Caki2 (cell line): ENCODE measurements at regions not wholly inside any gene's neighbourhood (a gene's known extent, or its start where the extent isn't known, plus 50 kb on each side); places are given as distances from the start of the nearest gene placed in this dataset.
A peak's percentile ranks its signal among the peaks of the same experiment; 100 is the strongest.

Experiments
- DNase-seq: peaks from one replicate; pipeline ENCODE4 v3.0.0-alpha.2; 2015; ENCODE audit warnings: low read depth
- in situ Hi-C: cut with HindIII; loops from 2 replicates; pipeline ENCODE4 v1.10.0; 2016; ENCODE audit warnings: low sequenced_read_pairs, low pct_unique_long_range_greater_than_20kb, mixed read lengths

DNA sequence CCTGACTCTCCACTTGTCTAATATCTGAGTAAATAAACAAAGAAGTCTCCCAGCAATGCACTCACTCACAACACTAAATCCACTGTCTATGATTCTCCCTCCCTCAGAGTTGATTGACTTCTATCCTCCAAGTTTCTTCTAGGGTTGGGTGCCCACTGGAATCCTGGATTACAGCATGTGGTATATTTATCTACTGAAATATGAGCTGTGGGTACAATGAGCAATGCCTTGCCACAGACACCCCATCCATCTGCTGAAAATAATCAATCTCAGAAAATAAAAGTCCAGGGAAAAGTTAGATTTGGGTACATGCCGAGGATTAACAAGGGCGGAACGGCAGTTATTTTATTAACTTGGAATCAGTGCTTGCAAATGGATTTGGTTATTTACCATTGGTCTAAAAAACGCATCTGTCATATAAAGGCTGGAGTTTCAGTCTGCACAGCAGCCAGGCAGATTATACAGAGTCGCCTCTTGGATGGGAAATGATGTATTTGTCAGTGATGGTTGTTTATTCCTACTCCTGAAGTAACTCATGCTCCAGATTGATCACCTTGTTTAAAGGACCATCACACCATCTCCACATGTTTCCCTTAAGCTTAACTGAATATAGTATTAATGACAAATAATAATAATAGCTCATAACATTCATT is 193.9 kb upstream of the SOX9 start:
- in situ Hi-C loops = no loop called here
- DNase-seq = peak; percentile 99

DNA sequence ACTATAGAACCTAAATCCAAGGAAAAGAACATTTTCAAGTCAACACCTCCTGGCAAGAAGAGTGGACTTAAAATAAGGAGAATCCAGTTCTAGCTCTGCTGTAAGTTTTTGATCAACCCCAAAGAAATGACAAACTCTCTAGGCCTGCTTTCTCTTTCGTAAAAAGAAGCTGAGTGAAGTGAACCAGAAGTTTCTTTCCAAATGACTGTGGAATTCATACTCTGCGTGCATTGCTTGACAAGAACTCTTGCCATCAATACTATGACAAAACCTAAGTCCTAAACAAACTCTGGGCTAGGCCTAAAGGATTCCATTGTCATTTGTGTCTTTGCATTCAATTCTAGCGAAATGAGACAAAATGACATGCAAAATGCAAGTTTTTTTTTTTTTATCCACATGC is 187.5 kb upstream of the SOX9 start:
- no peak for DNase-seq
- in situ Hi-C loops = no loop called here

DNA sequence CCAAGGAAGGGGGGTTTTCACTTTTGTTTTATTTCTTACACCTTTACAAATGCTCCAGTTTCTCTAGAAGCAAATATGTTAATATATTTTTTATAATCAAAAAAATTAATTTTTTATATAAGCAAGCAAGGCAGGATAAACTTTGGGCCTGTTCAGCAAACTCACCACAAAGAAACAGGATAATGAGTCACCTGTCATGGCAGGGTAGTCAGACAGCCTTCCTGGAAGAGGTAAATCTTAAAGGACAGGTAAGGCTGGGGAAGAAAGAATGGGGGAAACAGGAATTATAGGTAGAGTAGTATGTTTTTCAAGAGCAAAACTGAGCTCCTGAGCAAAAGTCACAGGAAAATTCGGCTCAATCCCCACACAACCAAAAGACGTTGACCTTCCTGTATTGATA is 186.3 kb upstream of the SOX9 start:
- in situ Hi-C loops = no loop called here
- no peak for DNase-seq

DNA sequence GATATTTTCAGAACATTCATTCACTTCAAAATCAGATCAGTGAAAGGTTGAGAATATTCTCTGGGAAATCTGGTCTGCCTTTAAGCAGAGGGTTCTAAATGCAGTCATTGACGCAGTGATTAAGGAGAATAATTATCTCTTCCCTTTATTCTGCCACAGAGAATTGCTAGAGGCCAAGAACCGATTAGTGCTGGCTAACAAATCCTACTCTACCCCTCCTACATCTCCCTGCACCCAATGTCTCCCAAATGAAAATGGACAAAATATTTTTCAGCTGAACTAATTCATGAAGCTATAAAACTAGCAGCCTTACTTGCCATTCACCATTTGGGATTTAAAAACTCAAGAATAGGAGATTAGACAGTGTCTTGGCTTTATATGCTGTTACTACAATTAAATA is 185.5 kb upstream of the SOX9 start:
- in situ Hi-C loops = no loop called here
- no peak for DNase-seq

DNA sequence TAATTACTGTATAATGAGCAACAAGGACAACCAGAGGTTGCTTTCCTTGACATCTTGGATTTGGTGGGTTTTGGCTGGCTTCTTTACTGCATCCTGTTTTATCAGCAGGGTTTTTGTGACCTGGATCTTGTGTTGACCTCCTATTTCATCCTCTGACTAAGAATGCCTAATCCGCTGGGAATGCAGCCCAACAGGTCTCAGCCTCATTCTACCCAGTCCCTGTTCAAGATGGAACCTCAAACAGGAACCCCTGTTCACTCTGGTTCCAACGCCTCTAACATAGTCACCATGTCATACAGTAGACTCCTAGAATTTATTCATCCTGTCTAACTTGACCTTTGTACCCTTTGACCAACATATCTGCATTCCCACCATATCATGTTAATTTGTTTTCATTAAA is 183.8 kb upstream of the SOX9 start:
- no peak for DNase-seq
- in situ Hi-C loops = no loop called here

DNA sequence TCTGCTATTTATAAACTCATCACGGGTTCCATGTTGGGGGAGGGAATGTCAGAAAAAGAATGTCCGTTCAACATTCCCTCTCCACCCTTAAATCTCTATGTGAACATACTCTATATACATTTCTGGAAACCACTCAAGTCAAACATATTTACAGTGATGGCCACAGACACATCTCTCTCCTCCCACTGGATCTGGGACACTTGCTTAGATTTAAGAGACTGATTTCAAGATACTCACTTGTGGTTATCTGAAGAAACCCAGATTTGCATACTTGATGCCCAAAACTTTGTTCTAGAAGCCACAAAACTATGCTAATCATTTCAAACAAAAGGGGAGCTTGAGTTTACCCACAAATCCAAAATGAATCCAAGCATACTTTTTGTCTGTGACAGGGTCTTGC is 182.9 kb upstream of the SOX9 start:
- in situ Hi-C loops = no loop called here
- DNase-seq = no peak

DNA sequence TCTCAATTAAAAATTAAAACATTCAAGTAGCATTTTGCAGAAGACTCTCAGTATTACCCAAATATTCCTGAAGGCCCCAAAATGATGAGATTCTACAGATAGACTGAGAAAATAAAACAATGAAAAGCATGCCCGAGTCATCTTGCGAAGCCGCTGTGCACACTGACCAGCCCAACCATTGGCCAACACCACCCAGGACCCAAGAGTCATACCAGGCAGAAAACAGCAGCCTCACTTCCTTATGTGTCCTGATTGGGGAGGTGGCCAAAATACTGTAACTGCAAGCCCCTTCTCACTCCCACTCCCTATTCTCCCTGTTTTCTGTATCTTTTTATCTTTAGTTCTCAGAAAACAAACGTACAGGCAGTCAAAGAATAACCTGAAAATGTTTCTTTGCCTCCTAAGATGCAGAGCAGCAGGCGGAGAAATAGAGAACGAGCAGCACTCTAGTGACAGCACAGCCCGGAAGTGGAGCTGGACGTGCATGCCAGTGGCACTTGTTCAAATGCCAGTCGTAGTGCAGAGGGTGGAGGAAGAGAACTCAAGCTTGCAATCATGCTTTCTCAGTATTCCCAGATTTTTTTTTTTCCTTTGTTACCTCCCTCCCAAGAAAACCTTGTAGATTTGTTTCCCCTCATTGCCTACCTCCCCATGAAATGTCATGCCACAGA is 182.3 kb upstream of the SOX9 start:
- in situ Hi-C loops = no loop called here
- no peak for DNase-seq

DNA sequence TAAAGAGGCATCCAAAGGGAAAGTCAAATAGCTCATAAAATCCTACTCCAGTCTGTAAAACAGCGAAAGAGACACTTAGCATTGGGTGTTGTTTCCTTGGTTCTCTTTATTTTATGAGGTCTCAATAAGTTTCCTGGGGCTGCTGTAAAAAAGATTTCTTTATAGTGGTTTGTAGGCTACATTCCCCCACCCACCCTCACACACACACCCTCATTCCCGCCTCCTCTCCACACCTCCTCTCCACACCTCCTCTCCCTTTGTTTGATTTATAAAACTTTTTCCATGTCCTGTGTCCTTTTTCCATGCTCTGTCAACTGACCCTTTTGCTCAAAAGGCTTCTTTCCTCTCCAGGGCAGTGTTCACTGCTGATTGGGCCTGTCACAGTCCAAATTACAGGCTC is 178.9 kb upstream of the SOX9 start:
- in situ Hi-C loops = no loop called here
- DNase-seq = no peak

DNA sequence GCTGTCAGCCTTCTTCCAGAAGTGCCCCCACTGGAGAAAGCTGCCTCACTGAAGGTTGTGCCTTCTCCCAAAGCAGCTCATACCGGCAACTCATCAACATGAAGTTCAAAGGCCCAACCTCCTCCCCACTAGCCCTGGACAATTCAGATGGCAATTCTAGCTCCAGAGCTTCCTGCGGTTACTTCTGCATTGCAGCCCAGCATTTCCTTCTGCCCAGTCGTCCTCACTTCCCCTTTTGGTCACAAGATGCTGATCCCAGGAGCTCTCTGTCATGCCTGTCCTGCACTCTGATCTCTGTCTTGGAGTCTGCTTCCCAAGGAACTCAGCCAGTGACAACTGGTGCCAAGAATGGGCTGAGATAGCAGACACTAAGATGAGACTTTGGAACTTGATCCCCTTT is 178.2 kb upstream of the SOX9 start:
- no peak for DNase-seq
- in situ Hi-C loops = no loop called here

DNA sequence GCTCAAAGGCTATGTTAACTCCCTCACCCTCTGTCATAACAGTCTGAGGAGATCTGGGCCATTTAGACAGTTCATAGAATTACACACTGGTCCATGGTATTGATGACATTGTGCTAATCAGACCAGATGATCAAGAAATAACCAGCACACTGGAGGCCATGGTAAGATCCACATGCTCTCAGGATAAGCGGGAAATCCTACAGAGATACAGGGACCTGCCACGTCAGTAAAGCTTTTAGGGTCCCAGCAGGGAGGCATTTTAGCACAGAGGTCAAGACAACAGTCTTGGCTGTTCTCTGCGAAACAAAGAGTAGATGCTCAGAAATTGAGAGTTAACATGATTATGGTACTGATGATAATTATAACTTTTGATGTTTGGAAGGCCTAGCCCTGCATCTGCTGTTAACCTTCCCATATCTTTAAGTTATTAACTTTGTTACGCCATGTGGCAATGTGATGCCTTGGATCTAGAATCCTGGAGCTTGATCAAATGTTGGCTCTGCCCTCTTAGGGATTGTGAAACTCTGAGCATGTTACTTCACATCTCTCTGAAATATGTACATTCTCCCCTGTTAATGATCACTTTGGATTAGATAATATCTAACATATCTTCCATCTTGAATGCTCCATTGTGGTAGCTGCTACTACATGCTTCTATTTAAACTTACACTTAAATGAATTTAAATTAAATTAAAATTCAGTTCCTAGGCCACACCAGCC is 172.0 kb upstream of the SOX9 start:
- in situ Hi-C loops = no loop called here
- DNase-seq = no peak

DNA sequence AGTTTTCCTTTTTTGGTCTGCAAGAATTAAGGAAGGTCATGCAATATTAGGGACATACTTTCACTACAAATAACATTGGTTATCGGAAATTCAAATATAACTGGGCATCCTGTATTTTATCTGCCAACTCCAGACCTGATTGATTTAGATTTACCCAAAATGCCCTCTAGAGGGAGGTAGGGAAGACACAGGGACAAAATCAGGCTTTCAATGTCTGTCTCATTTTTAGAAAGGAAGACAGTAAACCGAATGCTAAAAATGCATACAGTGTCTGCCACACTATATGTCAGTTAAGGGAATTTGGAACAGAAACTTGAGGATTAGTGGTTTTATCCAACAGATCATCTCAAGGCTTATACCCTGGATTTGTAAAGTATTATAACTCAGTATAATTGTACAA is 161.7 kb upstream of the SOX9 start:
- no peak for DNase-seq
- in situ Hi-C loops = no loop called here

DNA sequence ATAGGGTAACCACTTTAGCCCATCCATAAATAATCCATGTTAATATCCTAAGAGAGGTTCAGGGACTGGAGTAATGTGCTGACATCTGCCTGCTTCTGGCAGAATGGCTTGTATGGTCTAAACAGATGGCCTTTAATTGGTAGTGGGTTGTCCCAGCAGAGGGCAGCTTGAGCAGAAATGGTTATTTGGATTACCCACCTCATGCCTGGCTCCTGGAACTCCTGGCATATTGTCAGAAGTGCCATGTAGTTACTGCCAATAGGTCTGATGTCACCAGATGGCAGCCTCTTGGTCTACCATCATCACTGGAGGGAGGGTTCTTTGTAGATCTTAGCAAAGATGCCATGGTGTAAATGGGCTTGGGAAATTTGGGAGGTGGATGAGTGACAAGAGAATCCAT is 157.5 kb upstream of the SOX9 start:
- in situ Hi-C loops = no loop called here
- no peak for DNase-seq

DNA sequence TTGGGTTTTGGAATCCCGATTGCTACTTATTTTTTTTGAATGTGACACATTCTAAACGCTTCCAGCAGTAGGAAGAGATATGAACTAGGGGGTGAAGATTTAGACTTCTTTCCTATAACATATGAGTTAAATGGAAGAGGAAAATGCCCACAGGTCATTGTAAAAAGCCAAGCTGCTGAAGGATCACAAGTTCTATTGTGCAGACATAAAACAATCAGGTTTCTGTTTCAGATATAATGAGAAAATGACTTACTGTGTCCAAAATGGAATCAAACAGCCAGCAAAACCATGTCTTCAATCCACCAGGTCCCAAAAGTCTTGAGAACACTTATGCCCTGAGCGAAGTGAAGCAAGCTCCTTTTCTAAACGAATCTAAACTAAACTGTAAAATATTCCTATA is 157.0 kb upstream of the SOX9 start:
- DNase-seq = no peak
- in situ Hi-C loops = no loop called here

DNA sequence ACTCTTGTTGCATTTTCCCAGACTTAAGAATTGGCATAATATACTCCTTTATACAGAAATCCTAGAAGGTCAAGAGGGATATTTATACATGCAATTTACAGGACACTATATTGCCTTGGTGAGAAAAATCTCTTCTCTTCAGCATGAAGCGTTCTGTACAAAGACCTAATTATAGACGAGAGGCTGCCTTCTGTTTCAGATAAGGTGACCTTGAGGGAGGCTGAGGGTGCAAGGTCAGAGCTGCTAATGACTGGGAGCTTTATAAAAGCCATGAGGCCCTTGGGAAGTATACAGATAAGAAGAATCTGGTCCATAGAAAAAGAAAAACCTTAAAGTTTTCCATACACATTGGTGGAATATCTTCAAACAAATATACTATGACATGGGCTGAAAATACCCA is 156.3 kb upstream of the SOX9 start:
- in situ Hi-C loops = no loop called here

DNA sequence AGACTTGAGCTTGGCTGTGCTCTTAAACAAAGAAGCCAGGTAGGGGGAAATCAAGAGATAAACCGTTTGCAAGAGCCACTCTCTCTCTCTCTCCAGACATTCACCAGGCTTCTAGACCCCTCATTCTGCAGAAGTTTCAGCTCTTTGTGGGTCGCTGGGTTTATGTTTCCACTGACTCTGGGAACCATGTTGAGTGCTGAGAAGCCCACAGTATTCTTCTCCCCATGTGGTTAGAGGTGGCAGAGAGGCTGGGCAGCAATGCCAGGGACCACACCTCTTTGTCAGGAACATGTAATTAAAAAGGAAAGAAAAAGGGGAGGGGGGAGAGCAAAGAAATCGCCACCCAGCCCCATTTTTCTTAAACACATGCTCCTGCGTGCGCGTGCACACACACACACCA is 154.8 kb upstream of the SOX9 start:
- DNase-seq = no peak

More for the DNA sequence above, 156.3 kb upstream of the SOX9 start:
- DNase-seq = no peak

DNA sequence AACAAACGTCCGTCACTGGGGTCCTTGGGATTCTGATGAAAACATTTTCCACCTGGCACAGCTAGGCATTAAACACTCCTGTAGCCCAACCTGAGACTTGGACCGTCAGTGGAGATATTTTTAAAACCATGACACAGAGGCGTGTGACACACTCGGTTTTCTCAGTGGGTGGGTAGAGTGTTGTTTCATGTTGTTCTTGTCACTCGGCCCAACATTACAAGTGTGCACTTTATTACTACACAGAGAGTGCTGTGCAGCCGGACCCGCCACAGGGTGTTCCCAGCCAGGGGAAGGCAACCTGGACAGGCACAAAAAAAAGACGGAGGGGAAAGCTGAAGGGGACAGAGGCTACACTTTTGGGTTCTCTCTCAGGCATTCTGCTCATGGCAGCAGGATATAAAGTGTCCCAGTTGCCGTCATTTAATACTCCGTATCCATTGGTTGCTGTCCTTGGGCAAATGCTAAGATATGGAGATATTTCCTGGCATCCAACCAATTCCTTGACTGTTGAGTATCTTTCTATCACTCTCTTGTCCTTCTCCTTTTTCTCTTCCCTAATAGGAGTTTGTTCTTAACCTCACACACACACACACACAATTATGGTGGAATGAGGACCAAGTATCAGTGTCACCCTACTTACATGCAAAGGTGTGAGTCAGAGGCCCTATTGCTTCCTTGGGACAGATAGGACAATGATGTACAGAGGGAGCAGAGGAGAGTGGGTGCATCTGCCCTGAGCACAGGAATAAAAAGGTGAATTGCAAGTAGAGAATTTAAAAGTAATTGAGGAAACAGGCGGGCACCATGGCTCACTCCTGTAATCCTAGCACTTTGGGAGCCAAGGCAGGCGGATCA is 154.1 kb upstream of the SOX9 start:
- in situ Hi-C loops = no loop called here
- DNase-seq = no peak

More for the DNA sequence above, 154.8 kb upstream of the SOX9 start:
- in situ Hi-C loops = no loop called here

DNA sequence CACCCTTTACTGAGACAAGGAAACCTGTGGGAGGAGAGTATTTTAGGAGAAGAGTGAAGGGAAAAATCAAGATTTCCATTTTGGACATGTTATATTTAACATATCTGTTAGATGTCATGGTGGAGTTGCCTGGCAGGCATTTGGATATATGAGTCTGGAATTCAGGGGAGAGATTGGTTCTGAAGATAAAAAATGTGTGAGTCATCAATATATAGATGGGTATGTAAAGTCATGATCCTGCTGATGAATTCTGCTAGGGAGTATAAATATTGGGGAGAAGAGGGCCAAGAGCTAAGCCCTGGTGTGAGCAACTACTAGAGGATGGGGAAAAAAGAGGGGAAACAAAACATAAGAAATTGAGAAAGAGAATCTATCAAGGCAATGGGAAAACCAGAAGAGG is 151.3 kb upstream of the SOX9 start:
- in situ Hi-C loops = no loop called here
- no peak for DNase-seq

DNA sequence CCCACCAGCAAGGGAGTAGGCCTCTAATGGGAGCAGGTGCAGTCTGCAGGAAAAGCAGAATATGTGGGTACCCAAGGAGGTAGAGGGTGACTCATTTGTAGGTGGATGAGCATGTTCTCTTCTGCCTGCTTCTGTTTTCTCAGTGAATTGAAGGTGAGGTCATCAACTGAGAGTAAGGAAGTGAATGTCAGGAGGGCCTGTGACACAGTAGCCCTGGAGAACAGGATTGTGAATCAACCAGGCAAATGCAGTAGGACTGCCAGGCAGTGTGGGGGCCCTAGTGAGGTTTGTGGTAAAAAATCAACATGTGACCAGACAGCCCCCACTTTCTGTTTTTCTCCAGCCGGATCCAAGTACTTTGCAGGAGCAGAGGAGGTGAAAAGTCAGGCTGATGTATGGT is 150.5 kb upstream of the SOX9 start:
- DNase-seq = peak; percentile 37
- in situ Hi-C loops = no loop called here

DNA sequence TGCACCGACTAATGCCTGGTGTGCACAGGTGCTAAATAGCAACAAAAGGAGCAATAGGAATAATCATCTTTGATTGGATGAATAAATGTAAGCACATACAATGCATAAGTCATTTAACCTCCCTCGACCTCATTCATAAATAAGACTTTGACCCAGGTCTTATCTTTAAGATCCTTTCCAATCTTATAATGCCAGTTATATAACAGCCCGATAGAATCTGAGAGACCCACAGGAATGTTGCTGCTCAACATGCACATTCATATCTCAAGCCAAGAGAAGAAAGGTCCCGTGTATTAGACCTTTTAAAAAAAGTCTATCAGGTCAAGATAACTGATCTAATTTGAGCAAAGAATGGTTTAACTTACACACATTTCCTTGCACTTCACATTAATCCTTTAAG is 146.8 kb upstream of the SOX9 start:
- in situ Hi-C loops = no loop called here

More for the DNA sequence above, 146.8 kb upstream of the SOX9 start:
- no peak for DNase-seq
